ENCODE measurements at regions not wholly inside any gene's neighbourhood (a gene's known extent, or its start where the extent isn't known, plus 50 kb on each side); places are given as distances from the start of the nearest gene placed in this dataset.

- no peak for DNase-seq
These were observed 145.4 kb downstream of the ACTL7B start for GRCh38 chr9:108710424-108710823.

- no peak for DNase-seq
These were observed 145.8 kb downstream of the ACTL7B start for GRCh38 chr9:108709997-108710396.

GRCh38 chr9:108709126-108709525, 146.7 kb downstream of the ACTL7B start:
- no peak for DNase-seq

GRCh38 chr9:108708448-108708847, 147.3 kb downstream of the ACTL7B start:
- DNase-seq = no peak

DNA sequence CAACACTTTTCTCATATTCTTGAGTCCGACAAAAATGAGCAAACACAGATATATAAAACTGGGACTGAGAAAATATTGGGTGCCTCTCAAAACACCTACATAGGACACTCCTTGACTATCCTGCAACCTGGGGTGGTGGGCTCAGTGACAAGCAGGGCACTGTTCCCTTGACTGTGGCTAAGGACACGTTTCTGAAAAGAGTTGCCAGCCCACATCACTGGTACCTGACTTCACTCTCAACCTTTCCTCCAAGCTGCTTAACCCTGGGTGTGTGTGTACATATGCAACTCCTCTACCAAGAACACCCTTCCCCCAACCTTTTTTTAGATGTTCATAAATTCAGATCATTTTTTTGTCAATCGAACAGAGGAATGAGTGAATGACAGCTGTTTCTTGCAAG, 148.7 kb downstream of the ACTL7B start:
- no peak for DNase-seq

DNA sequence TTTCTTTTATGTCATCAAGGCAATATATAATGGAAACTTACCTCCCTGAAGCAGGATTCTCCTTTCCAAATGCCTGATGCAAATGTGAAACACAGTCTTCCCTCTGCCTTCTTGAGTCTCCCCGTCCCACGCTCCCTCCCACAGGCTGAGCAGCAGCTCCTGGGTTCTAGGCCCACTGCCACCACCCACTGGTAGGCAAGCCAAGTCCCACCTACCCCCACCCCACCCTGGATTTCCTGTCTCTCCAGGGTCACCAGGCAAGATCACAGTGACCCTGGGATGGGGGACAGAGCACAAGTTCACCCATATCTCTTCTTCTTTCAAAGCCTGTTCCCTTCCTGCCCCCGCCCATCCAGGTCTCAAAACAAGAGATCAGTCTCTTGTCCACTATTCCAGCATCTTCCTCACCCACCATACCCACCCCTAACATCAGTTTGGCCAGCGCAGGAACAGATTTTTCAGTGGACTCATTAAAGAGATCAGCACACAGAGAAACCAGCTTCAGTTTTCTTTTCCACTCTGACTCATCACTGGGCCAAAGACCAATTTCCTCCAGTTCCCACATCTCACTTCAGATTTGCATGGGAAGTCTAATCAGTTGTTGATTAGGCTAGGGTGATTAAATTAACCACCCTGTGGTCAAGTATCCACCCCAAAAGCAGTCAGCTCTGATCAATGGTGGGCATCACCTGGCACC, 151.5 kb downstream of the ACTL7B start:
- DNase-seq = no peak

GRCh38 chr9:108703429-108703828, 152.4 kb downstream of the ACTL7B start:
- no peak for DNase-seq

- DNase-seq = no peak
These were observed 153.1 kb downstream of the ACTL7B start for GRCh38 chr9:108702681-108703080.

- DNase-seq = no peak
These were observed 157.0 kb downstream of the ACTL7B start for GRCh38 chr9:108698801-108699200.

DNA sequence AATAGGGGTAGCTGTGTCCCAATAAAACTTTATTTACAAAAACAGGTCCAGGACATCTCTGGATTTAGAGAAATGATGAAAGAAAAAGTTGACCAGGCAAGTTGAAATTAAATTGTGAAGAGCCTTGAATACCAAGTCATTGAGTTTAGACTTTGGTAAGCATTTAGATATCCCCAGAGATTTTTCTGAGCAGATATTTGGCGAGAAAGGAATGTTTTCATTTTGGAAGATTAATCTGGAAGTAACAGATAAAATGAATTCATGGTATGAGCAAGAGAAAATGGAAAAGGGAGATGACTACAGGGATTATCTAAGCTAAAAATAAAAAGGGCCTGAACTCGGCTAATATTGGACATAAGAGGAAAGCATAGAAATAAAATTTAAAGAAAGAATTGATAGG, 157.6 kb downstream of the ACTL7B start:
- DNase-seq = no peak

DNA sequence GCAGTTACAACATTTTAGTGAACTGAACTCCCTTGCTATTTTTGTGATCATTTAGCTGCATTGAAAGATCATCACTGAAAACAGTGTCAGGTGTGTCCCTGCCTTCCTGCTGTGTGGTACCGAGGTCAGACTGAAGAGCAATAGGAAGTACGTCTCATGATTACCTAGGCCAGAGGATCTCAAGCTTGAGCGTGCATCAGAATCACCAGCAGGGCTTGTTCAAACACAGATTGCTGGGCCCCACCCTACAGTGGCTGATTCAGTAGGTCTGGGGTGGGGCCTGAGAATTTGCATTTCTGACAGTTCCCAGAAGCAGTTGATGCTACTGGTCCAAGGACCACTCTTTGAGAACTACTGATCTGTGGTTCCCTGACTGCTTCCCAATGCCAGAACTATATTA, 159.6 kb downstream of the ACTL7B start:
- DNase-seq = no peak

DNA sequence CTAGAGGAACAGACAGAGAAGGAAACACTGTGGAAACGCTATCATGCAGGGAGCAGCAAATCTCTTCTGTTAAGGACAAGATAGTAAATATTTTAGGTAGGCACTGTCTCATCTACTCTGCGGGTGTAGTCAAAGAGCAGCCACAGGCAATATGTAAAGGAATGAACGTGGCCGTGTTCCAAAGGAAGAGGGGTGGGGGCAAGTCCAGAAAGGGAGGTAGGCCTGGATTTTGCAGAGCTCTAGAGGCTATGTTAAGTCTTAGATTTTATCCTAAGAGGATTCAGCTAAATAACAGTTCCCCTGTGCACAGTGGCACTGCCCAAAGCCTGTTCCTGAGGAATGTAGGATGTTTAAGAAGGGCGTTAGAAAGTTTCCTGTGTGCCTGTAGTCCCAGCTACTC, 161.6 kb downstream of the ACTL7B start:
- DNase-seq = no peak

DNA sequence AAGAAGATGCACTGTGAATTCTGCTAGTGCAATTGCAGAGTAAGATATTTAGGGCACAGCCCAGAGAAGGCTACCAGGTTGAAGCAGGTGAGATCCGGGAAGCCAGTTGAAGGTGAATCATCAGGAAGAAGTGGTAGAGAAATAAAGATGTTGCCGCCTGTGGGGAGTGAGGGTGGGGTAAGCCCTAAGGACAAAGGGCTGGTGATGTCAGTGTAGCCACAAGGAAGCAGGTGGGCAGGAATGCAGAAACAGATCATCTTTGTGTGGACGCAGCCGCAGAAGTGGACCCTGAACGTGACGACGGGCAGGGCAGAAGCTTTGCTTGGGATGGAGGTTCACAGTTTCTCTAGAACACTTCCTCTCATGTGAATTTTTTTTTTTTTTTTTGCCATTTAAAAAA, 164.2 kb downstream of the ACTL7B start:
- DNase-seq = no peak

- no peak for DNase-seq
These were observed 167.1 kb downstream of the ACTL7B start for GRCh38 chr9:108688676-108689075.

DNA sequence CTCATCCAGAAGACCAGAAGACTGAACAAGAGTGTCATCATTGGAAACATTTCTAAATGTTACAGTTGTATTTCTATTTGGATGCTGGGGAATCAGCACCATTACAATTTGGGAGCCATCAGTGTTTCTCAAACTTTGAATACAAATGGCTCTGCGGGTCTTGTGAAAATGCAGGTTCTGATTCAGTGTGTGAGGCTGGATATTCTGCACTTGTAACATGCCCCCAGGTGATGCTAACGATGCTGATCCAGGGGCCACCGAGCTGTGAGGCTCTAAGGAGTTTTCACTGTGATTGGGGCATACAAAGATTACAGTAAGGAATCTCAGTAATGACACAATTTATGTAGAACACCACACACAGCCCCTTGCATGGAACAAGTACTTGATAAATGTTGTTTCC, 167.7 kb downstream of the ACTL7B start:
- DNase-seq = no peak

DNA sequence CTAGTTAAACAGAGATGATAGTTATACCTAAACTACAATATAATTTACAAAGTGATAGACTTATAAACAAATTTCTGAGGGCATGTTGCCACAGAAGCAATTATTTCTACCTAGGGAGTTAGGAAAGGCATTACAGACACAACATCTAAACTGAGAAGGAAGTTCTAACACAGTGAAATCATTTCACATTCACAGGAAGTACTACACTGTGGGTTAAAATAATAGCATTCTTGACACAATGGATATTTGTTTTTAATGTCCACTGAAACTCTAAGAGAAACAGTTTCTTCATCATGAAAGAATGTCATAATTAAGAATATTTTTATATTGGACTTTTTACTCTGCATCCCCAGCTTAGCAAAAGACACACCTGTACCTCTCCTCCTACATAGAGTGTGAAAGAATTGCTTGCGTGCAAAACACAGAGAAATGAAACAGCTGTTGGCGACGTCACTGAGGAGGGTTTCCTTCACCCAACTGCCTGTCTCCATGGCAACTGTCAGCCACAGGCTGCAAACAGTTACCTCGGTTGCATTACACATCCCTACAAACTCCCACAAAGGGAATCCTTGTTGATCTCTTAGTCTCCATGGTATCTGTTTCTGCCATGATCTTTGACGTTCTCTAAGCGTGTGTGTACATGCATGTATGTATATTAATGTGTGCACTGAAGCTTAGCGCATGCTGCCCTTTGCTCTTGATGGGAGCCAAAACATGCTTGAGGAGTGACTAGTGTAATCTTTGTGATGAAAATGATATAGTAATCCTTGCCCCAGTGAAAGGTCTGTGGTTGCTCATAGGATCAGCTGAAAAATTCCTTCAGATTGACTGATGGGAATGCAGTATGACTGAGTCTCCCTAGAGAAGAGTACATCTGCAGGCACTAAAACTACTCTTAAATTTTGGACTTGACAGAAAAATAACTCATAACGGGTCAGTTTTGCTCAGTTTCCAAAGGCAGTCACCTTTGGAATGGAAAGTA, 168.5 kb downstream of the ACTL7B start:
- DNase-seq = peak; percentile 40

- DNase-seq = no peak
These were observed 171.3 kb downstream of the ACTL7B start for GRCh38 chr9:108684288-108685025.

- DNase-seq = no peak
These were observed 172.5 kb downstream of the ACTL7B start for GRCh38 chr9:108683245-108683644.

DNA sequence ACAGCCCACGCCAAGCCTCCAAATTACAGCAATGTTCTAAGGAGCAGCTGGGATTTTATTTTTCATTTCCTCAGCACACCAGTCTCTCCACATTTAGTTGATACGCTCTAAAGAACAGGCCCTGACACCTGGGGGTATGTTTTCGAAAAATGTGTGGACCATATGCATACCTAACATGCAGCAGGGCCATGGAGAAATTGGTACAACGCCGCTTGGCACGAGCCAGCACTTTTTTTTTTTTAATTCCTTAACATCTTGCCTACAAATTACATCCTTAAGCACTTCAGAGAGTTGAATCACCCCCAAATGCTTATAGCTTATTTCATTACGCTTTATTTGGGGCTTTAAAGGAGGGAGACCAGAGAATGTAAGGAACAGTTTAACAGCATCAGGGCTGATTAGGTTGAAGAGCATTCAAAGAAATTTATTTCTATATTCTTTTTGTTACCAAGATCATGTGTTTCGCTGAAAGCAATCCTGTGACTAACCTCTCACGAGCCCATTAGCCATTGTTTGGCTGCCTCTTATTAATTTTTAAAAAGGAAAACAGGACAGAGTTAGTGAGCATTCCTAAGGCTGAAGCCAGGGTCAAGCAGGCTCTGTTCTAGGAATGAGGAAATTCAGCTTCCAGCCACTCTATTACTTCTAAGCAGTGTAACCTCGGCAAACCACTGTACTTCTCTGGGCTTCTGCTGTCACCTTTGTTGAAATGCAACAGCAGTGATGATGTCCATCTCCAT, 173.8 kb downstream of the ACTL7B start:
- DNase-seq = no peak

GRCh38 chr9:108680946-108681345, 174.8 kb downstream of the ACTL7B start:
- no peak for DNase-seq

- no peak for DNase-seq
These were observed 178.0 kb downstream of the ACTL7B start for GRCh38 chr9:108677776-108678175.

GRCh38 chr9:108676355-108676754, 179.4 kb downstream of the ACTL7B start:
- DNase-seq = no peak

DNA sequence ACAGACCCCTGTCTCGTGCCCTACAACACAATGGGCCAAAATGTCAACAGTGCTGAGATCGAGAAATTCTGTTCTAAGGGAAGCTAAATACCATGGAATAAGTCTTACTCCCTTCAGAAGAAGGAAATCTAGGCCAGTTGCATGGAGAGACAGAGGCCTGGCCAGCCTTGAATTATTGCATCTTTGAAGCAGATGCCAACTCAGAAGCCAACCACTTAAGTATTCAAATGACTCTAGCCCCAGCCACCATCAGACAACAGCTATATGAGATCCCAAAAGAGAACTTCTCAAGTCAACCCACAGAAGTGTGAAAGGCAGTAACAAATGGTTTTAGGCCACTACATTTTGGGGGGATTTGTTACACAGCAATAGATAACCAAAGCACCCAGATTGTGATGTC, 180.1 kb downstream of the ACTL7B start:
- no peak for DNase-seq

Data from femur (tissue), 1 donor.